HepG2 (cell line): ENCODE measurements at regions not wholly inside any gene's neighbourhood (a gene's known extent, or its start where the extent isn't known, plus 50 kb on each side); places are given as distances from the start of the nearest gene placed in this dataset.

Experiments used
- ATAC-seq: fragments of 200-7000 bp; cut with Tn5 transposase; 3 replicates; pipeline ENCODE4 v1.9.1; 2020; ENCODE audit warnings: mild to moderate bottlenecking, moderate library complexity
- BruUV-seq: library from RNA; stranded (reverse); fragments of 400-500 nt; replicated peaks from 2 replicates; lab custom pipeline; 2021; lab: Mats Ljungman, UMichigan
- CTCF ChIA-PET: fragments of 300-600 bp; formaldehyde crosslinking; extraction: SDS; loops from one replicate; lab custom pipeline; 2021; ENCODE audit warnings: low total read pairs, inconsistent platforms, low intra/inter-chr PET ratio; lab: Yijun Ruan, JAX
- POLR2A ChIA-PET: fragments of 350-600 bp; sonication (Branson Sonifier 250); formaldehyde crosslinking; loops from one replicate; lab custom pipeline; 2020; ENCODE audit warnings: antibody characterized with exemption, inconsistent platforms; lab: Yijun Ruan, JAX
- DNase-seq: peaks from one replicate; pipeline ENCODE4 v3.0.0-alpha.2; 2015; ENCODE audit warnings: low spot score
- FAIRE-seq: peaks from 3 replicates; lab custom pipeline; 2011; peaks lifted over from hg19 to GRCh38; lab: Jason Lieb, UNC
- H2AFZ ChIP-seq: one replicate; pipeline ENCODE4 v1.6.1; 2011; ENCODE audit warnings: low read length, inconsistent platforms
- H3K27ac ChIP-seq: fragments of 300-600 bp; 3 replicates; pipeline ENCODE4 v1.8.0; 2011; ENCODE audit warnings: mixed run types, mild to moderate bottlenecking, mixed read lengths, low read length, inconsistent platforms; ENCODE audit not compliant: insufficient read depth; ENCODE audit errors: extremely low read length
- H3K27me3 ChIP-seq, 2 experiments: fragments of 200-600 bp in 1 of 2; 2 replicates in 1 of 2; 3 replicates in 1 of 2; pipeline versions ENCODE4 v1.6.0 to v1.8.0; 2011; ENCODE audit warnings: low read length in 2 of 2, mild to moderate bottlenecking in 2 of 2, moderate library complexity in 2 of 2, inconsistent platforms in 1 of 2; ENCODE audit not compliant: insufficient read depth in 2 of 2, control insufficient read depth in 1 of 2
- H3K36me3 ChIP-seq, 2 experiments: fragments of 200-600 bp in 1 of 2; replicated peaks in 1 of 2; 2 replicates in 1 of 2; 3 replicates in 1 of 2; pipeline versions ENCODE4 v1.5.1 to v1.8.0; 2011; ENCODE audit warnings: low read length in 2 of 2, inconsistent platforms in 1 of 2; ENCODE audit not compliant: insufficient read depth in 2 of 2, control insufficient read depth in 1 of 2
- H3K4me1 ChIP-seq: 2 replicates; pipeline ENCODE4 v1.5.1; 2012; ENCODE audit warnings: low read length, inconsistent platforms; ENCODE audit not compliant: insufficient read depth
- H3K4me2 ChIP-seq: 2 replicates; pipeline ENCODE4 v1.6.0; 2011; ENCODE audit warnings: low read depth, low read length, inconsistent platforms
- H3K4me3 ChIP-seq, 3 experiments: fragments of 200-600 bp in 1 of 3; sonication (generic), shearing (Covaris generic) in 1 of 3; replicated peaks in 1 of 3; 2 replicates each; pipeline ENCODE4 v1.5.1; 2011 to 2016; ENCODE audit warnings: low read length in 3 of 3, inconsistent platforms in 2 of 3, low read depth in 2 of 3, mild to moderate bottlenecking in 2 of 3, control low read depth in 1 of 3, mixed read lengths in 1 of 3; ENCODE audit not compliant: insufficient read depth in 1 of 3
- H3K79me2 ChIP-seq: one replicate; pipeline ENCODE4 v1.6.1; 2011; ENCODE audit warnings: low read length, inconsistent platforms; ENCODE audit not compliant: insufficient read depth
- H3K9ac ChIP-seq: 2 replicates; pipeline ENCODE4 v1.6.0; 2011; ENCODE audit warnings: mild to moderate bottlenecking, low read depth, low read length, inconsistent platforms; ENCODE audit not compliant: insufficient read depth
- H3K9me3 ChIP-seq: 2 replicates; pipeline ENCODE4 v1.5.1; 2012; ENCODE audit warnings: mild to moderate bottlenecking, low read length
- H4K20me1 ChIP-seq: 2 replicates; pipeline ENCODE4 v1.6.0; 2011; ENCODE audit warnings: inconsistent platforms, mild to moderate bottlenecking, low read length, moderate library complexity; ENCODE audit not compliant: insufficient read depth
- GRHL1 ChIP-seq: sonication (generic); formaldehyde crosslinking; conservative IDR thresholded peaks from 2 replicates; pipeline ENCODE4 v1.8.0; 2022; ENCODE audit warnings: missing genetic modification reagents
- HMGXB3 ChIP-seq: sonication (generic); formaldehyde crosslinking; IDR thresholded peaks from 2 replicates; pipeline ENCODE4 v1.4.0; 2020; ENCODE audit warnings: missing genetic modification reagents, borderline replicate concordance
- MTERF4 ChIP-seq: sonication (generic); formaldehyde crosslinking; IDR thresholded peaks from 2 replicates; pipeline ENCODE4 v1.8.0; 2023; ENCODE audit warnings: mild to moderate bottlenecking, missing genetic modification reagents
- SKI ChIP-seq: fragments of 450-650 bp; IDR thresholded peaks from one replicate; pipeline ENCODE4 v1.6.1; 2018; ENCODE audit warnings: mild to moderate bottlenecking; ENCODE audit not compliant: partially characterized antibody
- ZFP36L2 ChIP-seq: sonication (generic); formaldehyde crosslinking; IDR thresholded peaks from 2 replicates; pipeline ENCODE4 v1.4.0; 2020; ENCODE audit warnings: missing genetic modification reagents
- ZNF160 ChIP-seq: sonication (generic); formaldehyde crosslinking; IDR thresholded peaks from 2 replicates; pipeline ENCODE4 v1.8.0; 2022; ENCODE audit warnings: mild to moderate bottlenecking, inconsistent platforms, missing genetic modification reagents
- ZNF549 ChIP-seq: sonication (generic); formaldehyde crosslinking; IDR thresholded peaks from 2 replicates; pipeline ENCODE4 v1.5.0; 2020; ENCODE audit warnings: missing genetic modification reagents
- ZNF770 ChIP-seq: sonication (generic); formaldehyde crosslinking; IDR thresholded peaks from 2 replicates; pipeline ENCODE4 v1.5.0; 2020; ENCODE audit warnings: mild to moderate bottlenecking, missing genetic modification reagents
- ZNF841 ChIP-seq: sonication (generic); formaldehyde crosslinking; IDR thresholded peaks from 2 replicates; pipeline ENCODE4 v1.8.1; 2023; ENCODE audit warnings: missing genetic modification reagents, borderline replicate concordance
- ZSCAN30 ChIP-seq: sonication (generic); formaldehyde crosslinking; IDR thresholded peaks from 2 replicates; pipeline ENCODE4 v1.5.0; 2020; ENCODE audit warnings: mild to moderate bottlenecking, missing genetic modification reagents
- WGBS: methylation state at CpG from one replicate; pipeline ENCODE4 v1.1.6; 2017; ENCODE audit warnings: low lambda C conversion rate; 5-methylcytosine and 5-hydroxymethylcytosine counted together
- in situ Hi-C: cut with HindIII; loops from 2 replicates; pipeline ENCODE4 v1.10.0; 2017; ENCODE audit warnings: low pct_unique_long_range_greater_than_20kb; ENCODE audit not compliant: extremely low pct_ligation_motif_present
- intact Hi-C: fragments of 100-400 bp; cut with micrococcal nuclease; formaldehyde crosslinking; loops from one replicate; pipeline ENCODE4 v1.10.0; 2022; ENCODE audit not compliant: unreplicated experiment

GRCh38 chr6:12555267-12555666 is 161.3 kb upstream of the PHACTR1 start:
- in situ Hi-C loops (no loop called here), intact Hi-C loops (no loop called here)
- Histone ChIP-seq H3K4me2 (no peak overlapping the region), H3K4me1 (no peaks in the 10 kb centered on the region), H3K9ac (no peak overlapping the region), H4K20me1 (no peaks in the 10 kb centered on the region), H3K27ac (no peak overlapping the region), H2AFZ (no peak overlapping the region), H3K27me3 (no peaks in the 10 kb centered on the region), H3K4me3 (no peak overlapping the region), H3K9me3 (no peaks in the 10 kb centered on the region), H3K36me3 (no peaks in the 10 kb centered on the region)
- POLR2A ChIA-PET = no interaction called here
- CTCF ChIA-PET = no interaction called here
- FAIRE-seq (no peak), DNase-seq (no peak), ATAC-seq (no peak)
- 47% methylated on average over 2 of the region's 2 CpGs for WGBS
- no peak for TF ChIP-seq SKI
- TF ChIP-seq, all 625 proteins: peak for 0
- BruUV-seq = no TSS peak
- no peaks in the 10 kb centered on the region for H3K79me2 ChIP-seq

GRCh38 chr6:12555781-12556180 is 160.8 kb upstream of the PHACTR1 start:
- in situ Hi-C loops (no loop called here), intact Hi-C loops (no loop called here)
- no peaks in the 10 kb centered on the region for H4K20me1 ChIP-seq
- DNase-seq (no peak), ATAC-seq (no peak), FAIRE-seq (no peak)
- H3K4me1 ChIP-seq = no peaks in the 10 kb centered on the region
- POLR2A ChIA-PET = no interaction called here
- CTCF ChIA-PET = no interaction called here
- H3K9ac ChIP-seq = no peak overlapping the region
- no peaks in the 10 kb centered on the region for H3K27me3 ChIP-seq
- H3K4me3 ChIP-seq = no peak overlapping the region
- no peak overlapping the region for H3K4me2 ChIP-seq
- H2AFZ ChIP-seq = no peak overlapping the region
- no peaks in the 10 kb centered on the region for H3K9me3 ChIP-seq
- no peaks in the 10 kb centered on the region for H3K79me2 ChIP-seq
- no TSS peak for BruUV-seq
- H3K27ac ChIP-seq = no peak overlapping the region
- H3K36me3 ChIP-seq = no peaks in the 10 kb centered on the region
- WGBS = 17% methylated on average over 3 of the region's 3 CpGs
- no peak for TF ChIP-seq MTERF4 (CRISPR knock-in tag)
- no peak for TF ChIP-seq HMGXB3 (CRISPR knock-in tag)
- TF ChIP-seq ZNF770 (CRISPR knock-in tag) = no peak
- TF ChIP-seq ZNF841 (CRISPR knock-in tag) = no peak
- TF ChIP-seq GRHL1 (CRISPR knock-in tag) = no peak
- no peak for TF ChIP-seq ZNF160 (CRISPR knock-in tag)
- TF ChIP-seq ZSCAN30 (CRISPR knock-in tag) = no peak
- TF ChIP-seq ZNF549 = no peak
- no peak for TF ChIP-seq ZFP36L2 (CRISPR knock-in tag)
